GM15510 (cell line): ENCODE measurements at regions not wholly inside any gene's neighbourhood (a gene's known extent, or its start where the extent isn't known, plus 50 kb on each side); places are given as distances from the start of the nearest gene placed in this dataset.

ENCODE experiments used
- POLR2A ChIP-seq: IDR thresholded peaks from 3 replicates; pipeline ENCODE4 v1.6.1; 2011; ENCODE audit warnings: borderline replicate concordance; ENCODE audit not compliant: insufficient read length; ENCODE audit errors: extremely low read depth

- no peak for TF ChIP-seq POLR2A
Observed at GRCh38 chr3:168540726-168541125, 445.0 kb upstream of the GOLIM4 start.

GRCh38 chr3:168539909-168540308 is 444.2 kb upstream of the GOLIM4 start:
- no peak for TF ChIP-seq POLR2A

DNA sequence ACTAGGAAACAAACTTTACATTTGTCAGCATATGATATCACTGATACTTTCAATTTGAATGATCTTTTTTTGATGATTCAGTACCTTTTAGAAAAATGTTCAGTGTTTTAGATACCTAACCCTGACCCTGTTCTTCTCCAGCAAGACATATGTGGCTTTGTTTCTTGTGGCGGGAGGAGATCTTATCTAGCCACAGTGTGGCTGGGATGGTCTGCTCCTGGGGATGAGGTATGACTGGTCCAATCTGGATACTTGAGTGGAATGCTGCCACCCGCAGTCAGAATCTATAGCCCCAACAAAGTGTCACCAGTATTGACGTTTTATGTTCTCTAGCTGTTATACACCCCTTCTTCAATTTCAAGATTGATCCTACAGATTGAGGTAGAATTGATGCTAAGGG is 439.0 kb upstream of the GOLIM4 start:
- no peak for TF ChIP-seq POLR2A

GRCh38 chr3:168533600-168533999 is 437.9 kb upstream of the GOLIM4 start:
- TF ChIP-seq POLR2A: no peak

- TF ChIP-seq POLR2A: no peak
Observed at GRCh38 chr3:168532135-168532534, 436.4 kb upstream of the GOLIM4 start.

- no peak for TF ChIP-seq POLR2A
Observed at GRCh38 chr3:168531116-168531515, 435.4 kb upstream of the GOLIM4 start.

GRCh38 chr3:168524129-168524528 is 428.4 kb upstream of the GOLIM4 start:
- no peak for TF ChIP-seq POLR2A

DNA sequence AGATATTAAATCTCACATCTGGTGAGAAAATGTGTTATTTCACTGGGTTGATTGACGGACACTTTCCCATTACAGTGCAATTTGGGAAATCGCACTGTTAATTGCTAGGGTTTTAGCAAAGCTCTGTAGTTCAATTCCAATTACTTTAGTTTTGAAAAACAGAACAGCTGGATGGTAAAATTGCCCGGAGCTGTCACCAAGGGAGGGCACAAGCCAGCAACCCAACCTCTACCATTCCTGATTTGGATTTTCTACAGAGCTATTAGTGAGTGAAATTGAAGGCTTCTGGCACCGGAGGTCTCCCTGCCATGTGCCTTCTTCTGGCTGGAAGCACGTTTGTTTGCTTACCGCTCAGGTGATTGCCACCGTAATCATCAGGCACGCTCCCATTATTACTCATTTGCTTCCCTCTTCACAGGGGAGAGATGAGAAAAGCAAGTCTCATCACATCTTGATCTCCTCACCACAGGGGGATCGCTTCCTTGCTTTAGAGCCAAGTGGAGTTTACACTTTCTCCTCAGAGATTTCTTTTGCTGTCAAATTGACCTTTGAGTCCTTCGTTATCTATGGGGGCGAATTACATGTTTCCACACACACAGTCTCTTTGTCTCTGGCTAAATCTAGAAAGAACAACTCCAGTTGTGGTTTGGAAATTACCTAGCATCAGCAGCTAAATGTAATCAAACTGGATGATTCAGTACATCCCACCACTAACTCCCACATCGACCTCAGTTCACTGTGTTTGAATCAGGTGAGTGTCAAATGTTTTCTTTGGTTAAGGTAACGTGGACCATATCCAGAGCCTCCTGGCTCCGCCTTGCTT is 421.7 kb upstream of the GOLIM4 start:
- no peak for TF ChIP-seq POLR2A

DNA sequence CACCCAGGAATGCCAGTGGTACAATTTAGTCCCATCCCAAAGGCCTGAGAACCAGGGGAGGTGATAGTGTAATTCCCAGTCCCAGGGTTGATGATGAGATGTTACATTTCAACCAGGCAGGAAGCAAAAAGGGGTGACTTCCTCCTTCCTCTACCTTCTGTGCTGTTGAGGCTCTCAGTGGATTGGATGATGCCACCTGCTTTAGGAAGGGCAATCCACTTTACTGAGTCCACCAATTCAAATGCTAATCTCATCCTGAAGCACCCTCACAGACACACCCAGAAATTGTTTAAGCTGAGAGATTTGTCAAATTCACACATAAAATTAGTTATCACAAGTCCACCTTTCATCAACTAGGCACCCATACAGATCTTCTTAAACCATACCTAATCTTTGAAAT is 418.5 kb upstream of the GOLIM4 start:
- no peak for TF ChIP-seq POLR2A

DNA sequence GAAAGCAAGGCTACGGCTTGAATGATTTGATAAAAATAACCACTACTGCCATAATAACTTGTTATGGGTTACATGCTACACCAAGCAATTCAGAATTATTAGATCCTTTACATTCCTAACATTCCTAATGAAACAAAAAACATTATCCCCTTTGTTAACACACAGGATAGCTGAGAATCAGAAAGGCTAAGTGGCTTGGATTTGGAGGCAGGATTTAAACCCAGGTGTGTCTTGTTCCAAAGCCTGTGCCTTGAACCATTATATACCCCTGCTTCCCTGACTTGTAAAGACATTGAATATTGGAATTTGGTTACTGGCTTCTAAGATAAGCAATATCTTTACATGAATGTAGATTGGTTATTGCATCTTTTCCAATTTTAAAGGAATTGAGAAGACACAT is 417.1 kb upstream of the GOLIM4 start:
- no peak for TF ChIP-seq POLR2A

- no peak for TF ChIP-seq POLR2A
Observed at GRCh38 chr3:168511428-168512014, 415.8 kb upstream of the GOLIM4 start.

- TF ChIP-seq POLR2A: no peak
Observed at GRCh38 chr3:168506589-168506988, 410.9 kb upstream of the GOLIM4 start.

DNA sequence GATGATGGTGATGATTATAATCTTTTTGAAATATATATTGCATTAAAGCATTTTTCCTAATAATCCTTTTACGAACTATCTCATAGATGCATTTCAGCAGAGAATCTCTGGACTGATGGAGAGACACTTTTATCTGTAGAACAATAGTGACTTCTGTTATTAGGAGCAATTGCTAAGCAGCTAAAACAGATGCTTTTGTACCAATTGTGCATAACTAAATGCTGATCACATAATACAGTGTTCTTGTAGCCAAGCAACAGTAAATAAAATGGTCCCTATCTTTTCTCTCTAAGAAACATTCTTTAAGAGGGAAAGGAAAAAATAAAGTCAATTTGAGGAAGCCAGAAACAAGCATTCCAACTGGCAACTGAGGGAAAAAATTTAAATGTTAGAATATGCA is 405.8 kb upstream of the GOLIM4 start:
- no peak for TF ChIP-seq POLR2A

GRCh38 chr3:168498194-168498593 is 402.5 kb upstream of the GOLIM4 start:
- no peak for TF ChIP-seq POLR2A

DNA sequence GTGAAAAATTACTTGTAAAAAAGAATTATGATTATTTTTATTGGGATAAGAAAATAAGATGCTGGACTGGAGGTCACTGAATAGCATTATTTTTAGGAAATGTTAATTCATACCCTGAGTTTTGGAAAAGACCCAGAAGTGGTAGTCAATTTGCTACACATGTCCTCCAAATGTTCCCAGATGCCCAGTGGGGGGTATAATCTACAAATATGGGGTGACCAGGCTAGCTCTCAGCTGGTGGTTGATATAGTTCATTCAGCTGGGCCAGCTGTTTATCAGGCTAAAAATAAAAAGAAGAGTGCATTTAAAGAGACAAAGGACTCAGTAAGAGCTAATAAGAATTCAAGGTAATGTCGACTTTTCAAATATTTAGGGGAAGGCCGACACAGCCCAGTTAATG is 402.0 kb upstream of the GOLIM4 start:
- TF ChIP-seq POLR2A: no peak

GRCh38 chr3:168497183-168497582 is 401.5 kb upstream of the GOLIM4 start:
- TF ChIP-seq POLR2A: no peak
